GM21381 (cell line): ENCODE measurements at regions not wholly inside any gene's neighbourhood (a gene's known extent, or its start where the extent isn't known, plus 50 kb on each side); places are given as distances from the start of the nearest gene placed in this dataset.
"Not testable (repeated sequence)": the region's sequence is repeated elsewhere in the genome, so short reads cannot be mapped to it uniquely, and the experiment has no call there.

ENCODE experiments used
- ATAC-seq: cut with Tn5 transposase; IDR thresholded peaks from one replicate; pipeline ENCODE4 v1.9.1; 2021; ENCODE audit warnings: mild to moderate bottlenecking, moderate library complexity; ENCODE audit not compliant: unreplicated experiment

DNA sequence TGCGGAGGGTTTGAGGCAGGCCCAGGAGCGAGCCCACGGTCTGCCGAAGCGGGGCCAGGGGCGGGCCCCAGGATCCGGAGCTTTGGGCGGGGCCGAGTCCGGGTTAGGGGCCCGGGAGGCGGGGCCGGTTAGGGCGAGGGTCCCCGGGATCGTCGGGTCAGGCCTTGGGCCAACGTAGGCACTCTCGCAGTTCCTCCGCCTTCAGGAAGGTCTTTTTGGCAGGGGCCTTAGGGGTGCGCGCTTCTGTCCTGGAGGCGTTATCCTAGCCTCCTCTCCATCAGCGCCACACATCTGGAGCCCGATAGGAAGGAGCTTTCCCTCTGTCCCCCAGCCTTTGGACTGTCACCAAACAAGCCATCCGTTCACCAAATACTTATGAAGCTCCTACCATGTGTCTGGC, 131.8 kb upstream of the ALDH3B2 start:
- not testable (repeated sequence) for ATAC-seq

DNA sequence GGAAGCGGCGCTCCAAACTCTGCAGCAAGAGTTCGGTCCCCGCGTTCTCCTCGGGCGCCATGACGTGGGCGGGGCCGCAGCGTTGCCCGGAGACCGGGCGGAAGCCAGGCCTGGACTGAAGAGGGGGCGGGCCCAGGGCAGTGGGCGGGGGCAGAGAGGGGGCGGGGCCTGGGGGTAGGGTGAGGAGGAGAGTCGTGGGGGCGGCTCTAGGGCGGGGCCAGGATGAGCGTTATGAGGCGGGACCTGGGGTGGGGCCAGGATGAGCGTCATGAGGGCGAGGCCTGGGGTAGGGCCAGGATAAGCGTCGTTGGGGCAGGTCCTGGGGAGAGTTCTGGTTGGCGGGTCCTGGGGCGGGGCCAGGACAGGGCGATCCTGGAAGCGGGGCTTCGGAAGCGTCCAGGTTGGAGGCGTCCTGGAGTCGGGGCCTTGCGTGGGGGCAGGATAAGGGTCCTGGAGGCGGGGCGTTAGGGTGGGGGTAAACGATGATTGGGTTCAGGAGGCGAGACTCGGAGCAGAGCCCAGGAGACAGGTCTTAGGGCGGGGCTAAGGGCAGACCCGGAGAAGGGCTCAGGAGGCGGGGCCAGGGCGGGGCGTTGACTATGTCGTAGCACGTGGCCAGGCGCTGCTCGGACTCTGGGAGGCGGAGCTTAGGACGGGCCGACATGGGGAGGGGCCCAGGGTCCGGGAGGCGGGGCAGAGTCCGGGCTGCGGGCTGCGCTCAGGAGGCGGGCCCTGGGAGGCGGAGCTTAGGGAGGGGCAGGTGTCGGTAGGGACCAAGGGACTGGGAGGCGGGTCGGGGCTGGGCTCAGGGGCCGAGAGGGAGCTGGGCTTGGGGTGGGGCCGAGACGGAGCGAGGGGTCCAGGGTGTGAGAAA, 131.1 kb upstream of the ALDH3B2 start:
- peak; percentile 97 for ATAC-seq

DNA sequence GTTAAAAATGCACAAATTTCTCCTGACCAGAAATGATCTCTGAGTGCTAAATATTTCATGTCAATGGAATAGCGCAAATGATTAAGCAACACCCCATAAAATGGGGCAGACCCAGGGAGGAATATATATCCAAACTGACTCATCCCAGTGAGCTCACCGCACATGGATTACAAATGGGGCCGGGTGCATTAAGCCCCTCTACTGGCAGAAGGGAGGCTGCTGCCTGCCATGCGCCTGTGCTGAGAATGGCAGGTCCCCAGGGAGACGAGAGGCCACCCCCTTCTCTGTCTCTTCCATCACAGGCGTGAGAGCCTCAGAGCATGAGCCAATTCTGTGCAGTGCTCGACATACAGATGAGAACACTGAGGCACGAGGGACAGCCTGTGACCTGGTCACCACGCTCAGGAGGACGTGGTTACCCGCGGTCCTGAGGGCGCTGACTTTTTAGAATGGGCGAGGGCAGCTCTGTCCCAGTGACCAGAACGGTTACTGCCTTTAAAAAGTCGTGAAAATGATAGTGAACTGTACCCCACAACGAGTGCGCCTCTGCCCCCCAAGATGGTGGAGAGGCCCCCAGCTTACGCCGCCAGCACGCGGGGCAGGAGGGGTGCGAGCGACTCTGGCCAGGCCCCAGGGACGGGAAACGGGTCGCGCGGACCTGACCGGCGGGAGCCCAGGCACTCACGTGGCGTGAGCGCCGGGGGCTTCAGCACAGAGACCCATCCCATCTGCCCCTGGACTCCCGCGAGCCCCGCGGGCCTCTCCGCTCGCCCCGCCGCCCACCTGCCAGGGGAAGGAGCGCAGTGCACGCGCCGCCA, 130.2 kb upstream of the ALDH3B2 start:
- not testable (repeated sequence) for ATAC-seq

DNA sequence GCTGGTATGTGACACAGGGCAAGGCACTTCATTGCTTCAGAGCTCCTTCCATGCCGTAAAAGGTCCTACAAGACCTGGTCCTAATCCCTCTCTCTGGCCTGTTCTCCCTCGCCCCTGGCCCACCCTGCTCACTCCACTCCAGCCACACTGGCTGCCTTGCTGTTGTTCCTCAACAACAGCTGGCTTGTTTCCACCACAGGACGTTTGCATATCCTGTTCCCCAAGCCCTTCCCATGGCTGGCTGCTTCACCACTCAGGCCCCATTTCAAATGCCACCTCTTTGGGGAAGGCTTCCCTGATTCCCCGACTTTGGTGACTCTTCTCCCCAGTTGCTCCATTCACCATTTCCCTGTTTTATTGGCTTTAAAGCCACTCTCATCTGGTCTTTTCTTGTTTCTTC, 129.1 kb upstream of the ALDH3B2 start:
- ATAC-seq: not testable (repeated sequence)

DNA sequence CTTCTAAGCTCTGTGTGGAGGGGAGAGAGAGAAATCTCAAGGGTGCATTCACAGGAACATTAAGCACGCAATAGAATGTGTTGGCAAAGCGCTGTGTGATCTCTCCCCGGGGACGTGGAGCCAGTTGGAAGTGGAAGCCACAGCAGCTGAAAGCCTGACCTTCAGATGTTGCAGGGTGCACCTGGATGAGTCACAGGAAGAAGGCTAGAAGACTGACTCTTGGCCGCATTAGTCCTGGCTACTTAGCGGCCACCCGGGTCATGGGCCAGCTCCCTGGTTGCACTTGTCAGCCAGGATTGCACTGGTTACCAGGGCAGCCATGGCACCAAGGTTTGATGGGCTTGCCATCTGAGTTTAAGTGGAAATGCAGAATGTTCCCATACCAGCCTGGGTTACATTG, 128.6 kb upstream of the ALDH3B2 start:
- ATAC-seq: not testable (repeated sequence)

DNA sequence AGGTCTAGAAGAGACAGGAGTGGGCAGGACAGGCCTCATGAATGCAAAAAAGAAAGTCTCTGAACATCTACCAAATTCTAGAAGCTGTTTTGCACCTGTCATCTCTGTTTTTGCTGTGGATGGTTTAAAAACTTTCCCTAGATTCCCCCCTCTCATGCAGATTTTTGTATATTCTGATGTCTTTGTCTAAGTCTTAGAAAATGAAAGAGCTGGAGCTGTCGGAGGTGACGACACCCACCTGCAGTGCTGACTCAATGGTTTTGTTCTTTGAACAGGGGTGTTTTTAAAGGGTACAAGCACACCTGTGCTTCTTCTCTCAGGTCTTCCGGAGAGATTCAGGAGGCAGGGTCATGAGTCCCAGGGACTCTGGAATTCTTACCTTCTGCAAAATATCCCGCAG, 128.2 kb upstream of the ALDH3B2 start:
- ATAC-seq: not testable (repeated sequence)

DNA sequence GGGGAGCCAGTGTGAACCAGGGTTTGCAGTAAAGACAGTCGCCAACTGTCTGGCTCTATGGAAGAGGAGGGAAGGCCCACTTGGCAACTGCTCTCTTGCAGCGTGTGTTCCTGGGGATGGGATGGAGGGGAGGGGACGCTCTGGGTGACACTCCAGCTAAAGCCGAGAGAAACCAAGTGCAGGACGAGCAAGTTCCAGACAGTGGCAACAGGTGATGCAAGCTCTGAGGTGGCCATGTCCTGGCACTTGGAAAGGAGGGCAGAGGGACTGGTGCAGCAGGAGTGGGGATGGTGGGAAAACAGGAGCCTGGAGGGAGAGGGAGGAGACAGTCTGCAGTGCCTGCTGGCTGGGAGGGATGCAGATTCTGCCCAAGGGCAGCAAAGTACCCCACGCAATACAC, 127.0 kb upstream of the ALDH3B2 start:
- ATAC-seq: not testable (repeated sequence)

DNA sequence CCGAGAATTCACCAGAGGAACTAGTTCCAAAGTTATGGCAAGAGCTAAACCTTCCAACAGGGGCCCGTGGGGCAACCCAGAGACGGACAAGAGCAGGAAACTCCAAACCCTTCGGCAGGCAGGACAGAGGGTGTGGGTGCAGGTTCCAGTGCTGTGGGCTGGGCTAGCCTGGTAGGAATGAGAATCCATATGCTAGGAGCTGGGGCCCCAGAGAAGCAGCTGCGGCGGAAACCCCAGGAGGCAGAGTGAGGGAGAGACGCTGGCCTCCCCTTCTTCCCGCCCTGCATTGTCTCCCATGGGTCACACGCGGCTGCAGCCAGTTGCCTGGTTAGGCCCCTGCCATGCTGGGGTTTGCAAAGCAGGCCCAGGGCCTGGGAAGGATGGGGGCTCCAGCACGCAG, 126.2 kb upstream of the ALDH3B2 start:
- not testable (repeated sequence) for ATAC-seq

DNA sequence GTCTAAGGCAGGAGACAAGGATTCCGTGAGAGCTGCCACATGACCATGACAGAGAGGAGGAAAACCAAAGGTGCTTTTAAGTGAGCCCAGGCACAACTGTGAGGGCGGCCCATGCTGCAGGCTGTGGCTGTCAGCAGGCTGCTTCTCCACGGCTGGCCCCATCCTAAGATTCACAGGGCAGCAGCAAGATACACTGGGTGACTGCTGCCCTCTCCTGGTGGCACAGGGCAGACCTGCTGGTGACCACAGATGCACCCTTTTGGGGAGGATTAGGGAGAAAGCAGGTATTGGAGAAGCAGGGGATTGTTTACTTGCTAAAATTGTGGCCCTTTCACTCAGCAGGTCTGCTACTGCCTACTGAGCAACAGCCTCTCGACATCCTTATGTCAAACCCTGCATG, 125.4 kb upstream of the ALDH3B2 start:
- ATAC-seq: not testable (repeated sequence)

DNA sequence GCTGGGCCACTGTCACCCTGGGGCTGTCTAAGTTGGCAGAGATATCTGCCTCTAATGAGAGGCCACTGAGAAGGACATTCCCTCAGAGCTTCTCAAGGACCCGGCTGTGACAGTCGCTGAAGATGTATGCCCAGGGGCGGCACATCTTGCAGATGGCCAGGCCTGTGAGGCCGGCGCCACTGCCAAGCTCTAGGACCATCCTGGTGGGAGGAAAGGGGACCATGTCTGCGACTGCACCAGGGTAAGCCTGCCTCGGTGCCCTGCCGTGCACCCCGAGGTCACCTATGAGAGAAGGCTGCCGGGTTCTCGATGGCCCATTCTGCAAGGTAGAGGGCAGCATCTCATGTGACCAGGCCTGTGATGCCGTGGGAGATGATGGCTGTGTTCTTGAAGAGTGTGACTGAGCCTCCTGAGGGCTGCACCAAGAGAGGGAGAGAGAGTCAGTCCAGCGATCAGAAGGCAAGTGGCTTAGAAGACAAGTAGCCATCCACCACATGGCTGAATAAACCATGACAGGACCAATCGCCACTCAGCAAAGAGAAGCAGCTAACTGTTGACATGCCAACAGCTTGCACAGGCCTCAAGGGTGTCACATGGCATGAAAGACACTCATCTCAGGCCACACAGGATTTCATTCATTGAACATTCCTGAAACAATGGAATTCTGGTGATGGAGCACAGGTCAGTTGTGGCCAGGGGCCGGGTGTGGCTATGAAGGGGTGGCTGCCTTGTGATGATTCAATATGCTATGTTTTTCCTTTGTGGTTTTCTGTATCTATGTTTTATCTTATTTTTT, 123.5 kb upstream of the ALDH3B2 start:
- ATAC-seq: not testable (repeated sequence)

DNA sequence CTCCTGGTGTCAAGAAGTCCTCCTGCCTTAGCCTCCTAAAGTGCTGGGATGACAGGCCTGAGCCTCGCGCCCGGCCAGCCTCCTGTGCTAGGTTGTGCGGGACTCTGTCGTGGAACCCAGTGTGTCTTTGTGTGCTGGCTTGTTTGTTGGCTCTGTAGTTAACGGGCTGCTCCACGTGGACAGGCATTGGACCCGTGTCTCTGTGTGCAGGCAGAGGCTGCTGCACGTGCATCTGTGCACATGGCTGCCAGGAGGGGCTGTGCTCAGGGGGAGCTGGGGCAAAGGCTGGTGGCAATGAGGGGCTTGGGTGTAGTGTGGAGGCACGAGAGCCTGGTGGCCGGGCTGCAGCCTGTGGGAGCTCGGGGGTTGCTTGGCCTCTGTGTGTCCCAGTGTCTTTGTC, 121.3 kb upstream of the ALDH3B2 start:
- ATAC-seq: no peak

DNA sequence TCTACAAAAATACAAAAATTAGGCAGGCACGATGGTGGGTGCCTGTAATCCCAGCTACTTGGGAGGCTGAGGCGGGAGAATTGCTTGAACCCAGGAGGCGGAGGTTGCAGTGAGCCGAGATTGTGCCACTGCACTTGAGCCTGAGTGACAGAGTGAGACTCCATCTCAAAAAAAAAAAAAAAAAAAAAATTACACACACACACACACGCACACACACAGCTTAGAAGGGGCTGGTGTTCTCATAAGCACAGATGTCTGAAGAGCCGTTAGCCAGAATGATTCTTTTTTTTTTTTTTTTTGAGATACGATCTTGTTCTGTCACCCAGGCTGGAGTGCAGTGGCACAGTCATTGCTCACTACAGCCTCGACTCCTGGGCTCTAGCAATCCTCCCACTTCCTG, 119.3 kb upstream of the ALDH3B2 start:
- not testable (repeated sequence) for ATAC-seq

DNA sequence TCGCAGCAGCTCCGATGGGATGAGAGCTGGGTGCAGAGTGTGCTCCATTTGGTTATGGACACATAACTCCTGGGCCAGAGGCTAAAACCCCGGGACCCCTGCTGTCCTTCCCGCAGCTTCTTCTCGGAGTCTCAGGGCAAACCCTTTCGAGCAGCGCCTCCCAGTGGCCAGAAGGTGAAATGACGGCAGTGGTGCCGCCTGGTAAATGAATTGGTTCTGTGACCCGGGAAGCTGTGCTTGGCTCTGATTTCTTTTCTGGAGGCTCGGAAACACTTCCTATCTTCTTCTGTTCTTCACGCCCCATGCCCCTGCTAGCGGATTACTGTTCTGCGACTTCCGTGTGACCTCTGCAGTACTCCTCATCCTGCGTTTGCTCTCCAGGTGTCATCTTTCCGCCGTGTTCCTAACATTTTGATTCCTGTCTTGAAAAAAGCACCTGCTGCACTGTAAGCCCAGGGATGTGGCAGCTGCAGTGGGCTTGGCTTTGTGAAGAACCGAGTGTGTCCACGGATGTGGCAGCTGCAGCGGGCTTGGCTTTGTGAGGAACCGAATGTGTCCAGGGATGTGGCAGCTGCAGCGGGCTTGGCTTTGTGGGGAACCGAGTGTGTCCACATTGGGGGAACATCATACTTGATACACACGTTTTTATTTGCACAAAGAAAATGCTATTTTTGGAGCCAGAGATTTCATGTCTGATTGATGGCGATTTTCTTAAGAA, 118.0 kb upstream of the ALDH3B2 start:
- ATAC-seq: not testable (repeated sequence)

DNA sequence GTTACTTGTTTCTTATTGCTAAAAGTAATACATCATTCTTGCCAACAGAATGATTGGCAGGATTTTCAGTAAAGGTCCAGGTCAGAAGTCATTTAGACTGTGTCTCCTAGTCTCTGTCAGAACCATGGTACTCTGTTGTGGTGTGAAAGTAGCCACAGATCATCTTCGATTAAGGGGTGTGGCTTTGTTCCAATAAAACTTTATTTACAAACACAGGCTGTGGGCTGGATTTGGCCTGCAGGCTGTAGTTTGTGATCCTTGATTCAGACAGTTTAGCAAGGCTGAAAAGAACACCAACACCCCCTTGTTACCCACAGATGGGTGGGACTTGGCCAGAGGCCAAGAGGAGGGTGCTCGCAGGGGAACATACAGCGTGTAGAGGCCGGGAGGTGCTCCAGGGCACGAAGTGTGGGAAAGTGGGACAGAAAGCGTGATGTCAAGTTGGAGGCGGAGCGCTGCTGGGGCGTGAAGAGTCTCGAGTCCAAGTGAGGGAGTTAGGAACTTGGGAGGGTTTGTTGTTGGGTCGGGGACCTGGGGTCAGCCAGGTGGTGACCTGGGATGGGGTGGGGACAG, 117.3 kb upstream of the ALDH3B2 start:
- not testable (repeated sequence) for ATAC-seq

DNA sequence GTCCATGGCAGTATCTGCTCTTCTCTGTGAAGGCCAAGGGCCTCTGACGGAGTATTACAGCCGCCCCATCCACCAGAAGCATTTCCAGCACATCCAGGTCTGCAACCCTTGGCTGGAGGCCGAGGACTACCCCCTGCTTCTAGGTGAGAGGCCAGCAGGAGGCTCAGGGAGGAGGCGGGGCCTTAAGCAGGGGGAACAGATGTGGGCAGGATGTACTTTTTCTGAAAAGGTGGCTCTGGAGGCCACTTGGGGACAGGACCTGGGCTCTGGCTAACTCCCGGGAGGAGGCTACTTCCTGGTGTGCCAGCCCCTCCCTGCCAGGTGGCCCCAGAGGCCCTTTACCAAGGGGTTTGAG, 113.9 kb upstream of the ALDH3B2 start:
- ATAC-seq: not testable (repeated sequence)

DNA sequence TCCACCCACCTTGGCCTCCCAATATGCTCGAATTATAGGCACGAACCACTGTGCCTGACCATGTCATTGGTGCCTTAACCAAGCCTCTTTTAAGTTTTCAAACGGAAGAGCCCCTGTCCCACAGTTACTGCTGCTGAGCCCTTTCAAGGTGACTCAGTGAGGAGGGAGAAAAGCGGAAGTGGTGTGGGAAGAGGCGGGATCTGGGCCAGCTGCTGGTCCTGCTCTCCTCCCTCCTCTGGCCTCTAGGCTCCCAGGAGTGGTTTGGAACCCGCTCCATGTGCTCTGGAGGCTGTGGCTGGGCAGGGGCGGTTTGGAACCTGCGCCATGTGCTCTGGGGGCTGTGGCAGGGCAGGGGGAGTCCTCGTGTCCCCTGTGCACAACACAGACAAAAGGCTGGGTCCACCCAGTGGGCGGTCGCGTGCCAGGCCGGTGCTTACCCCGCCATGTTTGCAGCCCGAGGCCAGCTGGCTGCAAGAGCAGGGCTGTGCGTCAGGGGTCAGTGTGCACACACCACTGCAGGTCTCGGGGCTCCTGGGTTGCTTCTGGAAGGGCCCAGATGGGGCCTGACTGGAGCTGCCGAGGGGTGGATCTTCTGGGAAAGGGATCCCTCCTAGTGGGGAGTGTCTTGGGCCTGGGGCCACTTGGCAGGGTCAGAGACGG, 113.4 kb upstream of the ALDH3B2 start:
- ATAC-seq: not testable (repeated sequence)

DNA sequence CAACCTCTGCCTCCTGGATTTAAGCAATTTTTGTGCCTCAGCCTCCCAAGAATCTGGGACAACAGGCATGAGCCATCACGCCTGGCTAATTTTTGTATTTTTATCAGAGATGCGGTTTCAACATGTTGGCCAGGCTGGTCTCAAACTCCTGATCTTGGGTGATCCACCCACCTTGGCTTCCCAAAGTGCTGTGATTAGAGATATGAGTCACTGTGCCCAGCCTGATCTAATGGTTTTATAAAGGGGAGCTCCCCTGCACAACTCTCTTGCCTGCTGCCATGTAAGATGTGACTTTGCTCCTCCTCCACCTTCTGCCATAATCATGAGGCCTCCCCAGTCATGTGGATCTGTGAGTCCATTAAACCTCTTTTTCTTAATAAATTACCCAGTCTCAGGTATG, 107.5 kb upstream of the ALDH3B2 start:
- not testable (repeated sequence) for ATAC-seq

DNA sequence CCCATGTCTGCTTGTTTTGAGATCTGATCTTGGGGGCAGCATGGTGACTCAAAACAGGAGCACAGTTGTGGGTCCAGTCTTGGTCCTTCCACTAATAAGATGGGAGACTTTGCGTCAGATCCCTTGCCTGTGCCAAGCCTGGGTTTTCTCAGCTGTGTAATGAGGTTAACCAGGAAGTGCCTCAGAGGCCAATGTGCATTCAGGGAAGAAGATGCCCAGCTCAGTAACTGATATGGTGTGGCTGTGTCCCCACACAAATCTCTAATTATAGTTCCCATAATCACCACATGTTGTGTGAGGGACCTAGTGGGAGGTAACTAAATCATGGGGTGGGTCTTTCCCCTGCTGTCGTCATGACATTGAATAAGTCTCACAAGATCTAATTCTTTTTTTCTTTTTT, 107.1 kb upstream of the ALDH3B2 start:
- not testable (repeated sequence) for ATAC-seq

DNA sequence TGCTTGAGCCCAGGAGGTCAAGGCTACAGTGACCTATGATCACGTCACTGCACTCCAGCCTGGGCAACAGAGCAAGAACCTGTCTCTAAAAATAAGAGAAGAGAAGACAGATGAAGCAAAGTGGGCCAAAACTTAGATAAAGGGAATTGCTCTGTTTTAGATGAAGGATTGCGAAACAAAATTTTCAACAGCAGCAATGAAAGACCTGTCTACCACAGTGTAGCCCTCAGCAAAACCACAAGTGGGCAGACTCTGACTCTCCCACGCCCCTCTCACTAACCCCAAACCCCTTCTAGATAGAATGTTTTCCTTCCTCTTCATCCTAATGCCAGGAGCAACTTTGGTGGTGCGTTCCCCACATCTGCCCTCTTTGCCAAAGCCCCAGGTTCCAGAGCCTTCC, 105.6 kb upstream of the ALDH3B2 start:
- no peak for ATAC-seq
